Renal cortex interstitium (tissue), 11 donors: ENCODE measurements at regions not wholly inside any gene's neighbourhood (a gene's known extent, or its start where the extent isn't known, plus 50 kb on each side); places are given as distances from the start of the nearest gene placed in this dataset.

ENCODE experiments used
- DNase-seq, 11 donors: peaks; one replicate each; pipeline ENCODE4 v3.0.0-alpha.2; 2013; ENCODE audit warnings: low read depth in 9 of 11, low spot score in 4 of 11; ENCODE audit errors: extremely low read depth in 1 of 11

- no peak for DNase-seq
Observed at GRCh38 chr3:151935446-151935845, 62.0 kb downstream of the SUCNR1 start.

- no peak for DNase-seq
Observed at GRCh38 chr3:151940481-151940880, 67.0 kb downstream of the SUCNR1 start.

GRCh38 chr3:151943539-151943938 lies 70.1 kb downstream of the SUCNR1 start:
- DNase-seq, result no peak

GRCh38 chr3:151944356-151944755 lies 70.9 kb downstream of the SUCNR1 start:
- DNase-seq, result no peak

GRCh38 chr3:151946606-151947005 lies 73.2 kb downstream of the SUCNR1 start:
- no peak for DNase-seq

DNA sequence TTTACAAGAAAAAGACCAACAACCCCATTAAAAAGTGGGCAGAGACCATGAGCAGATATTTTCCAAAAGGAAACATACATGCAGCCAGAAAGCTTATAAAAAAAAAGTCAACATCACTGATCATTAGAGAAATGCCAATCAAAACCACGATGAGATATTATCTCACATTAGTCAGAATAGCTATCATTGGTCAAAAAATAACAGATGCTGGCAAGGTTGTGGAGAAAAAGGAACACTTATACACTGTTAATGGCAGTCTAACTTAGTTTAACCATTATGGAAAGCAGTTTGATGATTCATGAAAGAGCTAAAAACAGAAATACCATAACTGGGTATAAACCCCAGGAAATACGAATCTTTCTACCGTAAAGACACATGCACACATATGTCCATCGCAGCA lies 76.3 kb downstream of the SUCNR1 start:
- DNase-seq, result no peak

DNA sequence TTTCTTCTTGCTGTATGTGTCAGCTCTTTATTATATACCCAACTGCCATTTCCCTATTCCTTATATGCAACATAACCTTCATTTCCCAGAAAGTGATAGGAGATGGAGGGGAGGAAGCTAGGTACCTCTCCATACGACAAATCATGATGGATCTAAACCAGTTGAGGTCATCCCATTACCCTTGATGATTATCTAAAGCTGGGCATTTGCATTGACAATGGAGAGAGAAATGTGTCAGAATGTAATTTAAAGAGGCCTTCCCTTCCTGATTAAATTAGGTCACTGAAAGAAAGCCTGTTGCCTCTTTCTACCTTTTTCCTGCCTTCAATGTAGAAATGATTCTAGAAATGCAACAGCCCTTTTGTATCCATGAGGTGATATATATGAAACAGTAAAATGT lies 81.9 kb downstream of the SUCNR1 start:
- no peak for DNase-seq

- no peak for DNase-seq
Observed at GRCh38 chr3:151960961-151961580, 87.6 kb downstream of the SUCNR1 start.

DNA sequence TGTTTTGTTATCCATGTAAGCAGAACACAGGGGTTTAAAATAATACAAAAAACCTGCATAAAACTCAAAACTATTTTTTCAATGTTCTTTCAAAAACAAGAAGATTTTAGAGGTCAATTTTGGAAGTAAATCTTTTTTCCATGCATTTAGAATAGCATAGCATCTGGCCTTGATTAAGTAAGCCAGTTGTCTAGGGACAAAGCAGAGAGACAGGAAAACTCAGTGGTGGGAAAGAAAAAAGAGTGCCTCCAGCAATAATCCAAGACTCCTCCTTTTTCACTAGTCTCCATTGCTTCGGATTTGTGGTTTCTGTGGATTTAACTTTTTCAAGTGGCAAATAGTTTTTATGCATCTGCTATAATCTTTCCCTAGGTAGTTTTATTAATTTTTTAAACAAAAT lies 88.9 kb downstream of the SUCNR1 start:
- no peak for DNase-seq

GRCh38 chr3:151962912-151963311 lies 89.5 kb downstream of the SUCNR1 start:
- DNase-seq, result no peak

- DNase-seq, result no peak
Observed at GRCh38 chr3:151964743-151965142, 91.3 kb downstream of the SUCNR1 start.

DNA sequence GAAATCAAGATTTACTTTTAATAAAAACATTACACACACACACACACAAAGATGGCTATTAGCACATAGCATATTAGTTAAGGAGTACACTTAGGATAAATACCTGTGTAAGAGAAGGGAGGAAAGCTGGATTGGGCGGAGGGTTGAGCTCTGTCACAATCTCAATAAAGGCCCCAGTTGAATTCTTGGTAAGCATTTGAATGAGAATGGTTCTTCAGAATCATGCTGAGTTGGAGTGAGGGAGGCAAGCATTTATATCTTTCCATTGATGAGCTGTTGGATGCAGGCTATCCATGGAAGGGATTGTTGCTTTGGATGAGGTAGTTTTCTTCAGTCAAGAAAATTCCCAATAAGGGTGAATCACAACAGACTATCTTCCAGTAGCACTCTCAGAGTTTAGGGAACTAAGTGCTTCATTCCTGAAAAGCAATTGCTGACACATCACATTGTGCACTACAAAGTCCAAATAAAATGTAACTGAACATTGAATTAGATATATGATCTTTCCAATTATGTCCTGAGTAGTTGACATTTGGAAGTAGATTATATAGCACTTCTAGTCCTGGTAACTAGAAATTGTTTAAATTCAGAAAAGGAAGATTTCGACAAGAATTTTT lies 95.7 kb downstream of the SUCNR1 start:
- no peak for DNase-seq

GRCh38 chr3:151971814-151972579 lies 98.6 kb downstream of the SUCNR1 start:
- no peak for DNase-seq

GRCh38 chr3:151974067-151974466 lies 100.6 kb downstream of the SUCNR1 start:
- DNase-seq, result no peak

- no peak for DNase-seq
Observed at GRCh38 chr3:151976211-151977050, 103.0 kb downstream of the SUCNR1 start.

GRCh38 chr3:151979906-151980305 lies 106.5 kb downstream of the SUCNR1 start:
- DNase-seq, result no peak

- DNase-seq, result no peak
Observed at GRCh38 chr3:151983538-151983937, 110.1 kb downstream of the SUCNR1 start.

GRCh38 chr3:151985787-151986430 lies 112.5 kb downstream of the SUCNR1 start:
- DNase-seq, result no peak

DNA sequence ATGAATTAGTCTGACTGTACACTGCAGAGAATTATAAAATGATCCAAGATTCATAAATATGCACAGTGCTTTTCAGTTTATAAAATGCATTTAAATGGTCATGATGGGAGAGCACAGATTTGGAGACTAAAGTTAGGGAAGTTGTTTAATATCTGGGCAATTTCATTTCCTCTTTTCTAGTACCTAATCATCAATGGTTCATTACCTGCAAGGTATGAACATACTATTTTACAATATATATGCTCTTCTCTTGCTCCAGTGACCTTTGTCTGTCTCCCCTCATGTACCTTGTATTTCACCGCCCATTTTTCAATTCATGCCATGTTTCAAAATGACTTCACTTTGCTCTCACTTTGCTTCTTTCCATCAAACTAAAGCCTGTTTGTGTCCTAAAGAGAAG lies 114.5 kb downstream of the SUCNR1 start:
- no peak for DNase-seq
